Endothelial cell (in vitro differentiated cells): ENCODE measurements at regions not wholly inside any gene's neighbourhood (a gene's known extent, or its start where the extent isn't known, plus 50 kb on each side); places are given as distances from the start of the nearest gene placed in this dataset.
A peak's percentile ranks its signal among the peaks of the same experiment; 100 is the strongest.

Experiments
- DNase-seq: peaks from one replicate; pipeline ENCODE4 v3.0.0; 2021; ENCODE audit warnings: low spot score
- H3K27ac Mint-ChIP-seq: one replicate; pipeline ENCODE4 v1.8.0; 2021; ENCODE audit warnings: mixed read lengths, inconsistent platforms; ENCODE audit not compliant: unreplicated experiment
- H3K27me3 Mint-ChIP-seq: one replicate; pipeline ENCODE4 v1.8.0; 2021; ENCODE audit warnings: mild to moderate bottlenecking, moderate library complexity, mixed read lengths, inconsistent platforms; ENCODE audit not compliant: unreplicated experiment
- H3K36me3 Mint-ChIP-seq: one replicate; pipeline ENCODE4 v1.8.0; 2021; ENCODE audit warnings: mild to moderate bottlenecking, low read depth, mixed read lengths, inconsistent platforms; ENCODE audit not compliant: unreplicated experiment
- H3K4me1 Mint-ChIP-seq: one replicate; pipeline ENCODE4 v1.8.0; 2021; ENCODE audit warnings: mild to moderate bottlenecking, mixed read lengths, inconsistent platforms; ENCODE audit not compliant: unreplicated experiment
- H3K4me3 Mint-ChIP-seq: one replicate; pipeline ENCODE4 v1.8.0; 2021; ENCODE audit warnings: mild to moderate bottlenecking, mixed read lengths, inconsistent platforms; ENCODE audit not compliant: unreplicated experiment
- H3K9me3 Mint-ChIP-seq: one replicate; pipeline ENCODE4 v1.8.0; 2021; ENCODE audit warnings: mixed read lengths, inconsistent platforms; ENCODE audit not compliant: unreplicated experiment
- TF ChIP-seq, protein P1 (sequence below): fragments of 200-600 bp; sonication (generic); IDR thresholded peaks from one replicate; pipeline ENCODE4 v1.5.0; 2021; ENCODE audit warnings: antibody characterized with exemption; ENCODE audit not compliant: unreplicated experiment

DNA sequence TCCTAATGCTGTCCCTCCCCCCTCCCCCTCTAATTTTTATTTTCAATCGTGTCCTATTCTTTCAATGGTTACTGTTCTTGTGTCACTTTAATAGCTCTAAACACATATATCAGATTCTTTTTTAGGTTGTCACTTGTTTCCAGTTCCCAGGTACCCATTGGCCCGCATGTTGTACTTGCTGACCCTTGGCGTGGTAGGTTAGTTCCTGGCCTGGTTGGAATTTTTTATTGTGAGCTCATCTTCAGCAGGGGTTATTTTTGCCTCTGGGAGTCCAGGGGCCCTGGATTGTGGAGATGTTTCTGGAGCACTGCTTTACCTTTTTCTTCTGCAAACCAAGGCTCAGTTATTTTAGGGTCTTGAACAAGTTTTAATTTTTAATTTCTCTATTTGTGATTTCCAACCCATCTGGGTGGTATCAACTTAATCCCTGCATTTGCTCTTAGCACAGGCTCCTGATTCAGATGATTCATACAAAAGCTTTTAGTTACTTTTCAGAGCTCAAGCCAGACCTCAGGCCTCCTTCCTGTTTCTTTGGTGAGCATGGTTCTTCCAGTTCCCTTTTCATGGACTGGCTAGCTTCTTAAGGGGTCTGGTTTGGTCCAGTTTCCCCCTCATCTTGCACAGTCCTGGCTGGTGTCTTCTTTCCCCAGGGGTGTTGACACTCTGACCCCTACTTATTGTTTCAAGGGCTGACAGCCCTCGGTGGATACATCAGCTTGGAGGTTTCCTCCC is 220.5 kb downstream of the TM9SF2 start:
- TF ChIP-seq, protein P1, sequence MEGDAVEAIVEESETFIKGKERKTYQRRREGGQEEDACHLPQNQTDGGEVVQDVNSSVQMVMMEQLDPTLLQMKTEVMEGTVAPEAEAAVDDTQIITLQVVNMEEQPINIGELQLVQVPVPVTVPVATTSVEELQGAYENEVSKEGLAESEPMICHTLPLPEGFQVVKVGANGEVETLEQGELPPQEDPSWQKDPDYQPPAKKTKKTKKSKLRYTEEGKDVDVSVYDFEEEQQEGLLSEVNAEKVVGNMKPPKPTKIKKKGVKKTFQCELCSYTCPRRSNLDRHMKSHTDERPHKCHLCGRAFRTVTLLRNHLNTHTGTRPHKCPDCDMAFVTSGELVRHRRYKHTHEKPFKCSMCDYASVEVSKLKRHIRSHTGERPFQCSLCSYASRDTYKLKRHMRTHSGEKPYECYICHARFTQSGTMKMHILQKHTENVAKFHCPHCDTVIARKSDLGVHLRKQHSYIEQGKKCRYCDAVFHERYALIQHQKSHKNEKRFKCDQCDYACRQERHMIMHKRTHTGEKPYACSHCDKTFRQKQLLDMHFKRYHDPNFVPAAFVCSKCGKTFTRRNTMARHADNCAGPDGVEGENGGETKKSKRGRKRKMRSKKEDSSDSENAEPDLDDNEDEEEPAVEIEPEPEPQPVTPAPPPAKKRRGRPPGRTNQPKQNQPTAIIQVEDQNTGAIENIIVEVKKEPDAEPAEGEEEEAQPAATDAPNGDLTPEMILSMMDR: no peak
- peak overlapping the region; percentile 84 for H3K27ac Mint-ChIP-seq
- DNase-seq: no peak
- no peak overlapping the region for H3K4me3 Mint-ChIP-seq
- H3K9me3 Mint-ChIP-seq: no peaks in the 10 kb centered on the region
- no peaks in the 10 kb centered on the region for H3K36me3 Mint-ChIP-seq
- H3K4me1 Mint-ChIP-seq: peaks cover 37% of the 10 kb centered on the region
- H3K27me3 Mint-ChIP-seq: peaks cover 1% of the 10 kb centered on the region

DNA sequence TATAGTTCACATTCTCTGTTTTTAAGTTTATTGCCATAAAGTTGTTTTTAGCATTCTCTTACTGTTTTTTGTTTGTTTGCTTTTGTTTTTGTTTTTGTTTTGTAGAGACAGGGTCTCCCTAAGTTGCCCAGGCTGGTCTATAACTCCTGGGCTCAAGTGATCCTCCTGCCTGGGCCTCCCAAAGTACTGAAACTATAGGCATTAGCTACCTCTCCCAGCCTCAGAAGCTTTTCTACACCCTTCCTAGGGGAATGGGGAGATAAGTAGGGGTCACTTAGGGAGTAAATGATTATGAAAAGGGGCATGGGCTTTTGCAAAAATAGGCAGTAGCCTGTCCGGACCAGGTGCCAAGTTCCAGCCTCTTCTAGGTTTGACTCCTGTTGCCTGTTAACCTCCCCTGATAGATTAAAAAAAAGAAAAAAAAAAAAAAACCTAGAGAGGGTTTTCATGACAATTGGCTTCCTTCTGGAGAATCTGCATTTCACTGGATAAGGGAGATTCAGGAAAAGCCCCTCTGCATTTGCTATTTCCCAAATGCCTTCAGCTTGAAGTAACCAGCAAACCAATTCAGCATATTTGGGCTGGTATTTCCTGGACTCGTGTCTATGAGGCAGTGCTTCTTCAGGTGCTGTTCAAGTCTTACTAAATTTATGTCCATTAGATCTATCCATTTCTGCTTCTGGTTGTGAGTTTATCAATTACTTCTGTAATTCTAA is 216.8 kb downstream of the TM9SF2 start:
- Mint-ChIP-seq H3K36me3 (no peaks in the 10 kb centered on the region), H3K27ac (no peak overlapping the region), H3K4me1 (peaks cover 24% of the 10 kb centered on the region), H3K9me3 (no peaks in the 10 kb centered on the region), H3K4me3 (no peak overlapping the region), H3K27me3 (peaks cover 1% of the 10 kb centered on the region)
- TF ChIP-seq, protein P1: no peak
- DNase-seq: no peak

DNA sequence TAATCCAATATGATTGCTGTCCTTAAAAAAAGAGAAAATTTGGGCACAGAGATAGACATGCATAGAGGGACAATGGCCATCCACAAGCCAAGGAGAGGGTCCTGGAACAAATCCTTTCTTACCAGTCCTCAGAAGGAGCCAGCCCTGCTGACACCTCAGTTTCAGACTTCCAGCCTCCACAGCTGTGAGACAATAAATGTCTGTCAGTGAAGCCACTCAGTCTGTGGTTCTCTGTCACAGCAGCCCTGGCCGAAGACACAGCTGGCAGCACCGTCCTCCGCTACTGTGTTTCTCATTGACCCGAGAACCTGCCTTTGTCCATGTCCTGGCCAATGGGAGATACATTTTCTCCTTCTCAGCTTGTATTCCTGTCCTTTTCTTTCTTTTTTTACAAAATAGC is 207.9 kb downstream of the TM9SF2 start:
- TF ChIP-seq, protein P1: no peak
- Mint-ChIP-seq H3K4me3 (no peak overlapping the region), H3K36me3 (no peaks in the 10 kb centered on the region), H3K4me1 (no peaks in the 10 kb centered on the region), H3K9me3 (no peaks in the 10 kb centered on the region), H3K27me3 (no peaks in the 10 kb centered on the region), H3K27ac (no peak overlapping the region)
- no peak for DNase-seq

DNA sequence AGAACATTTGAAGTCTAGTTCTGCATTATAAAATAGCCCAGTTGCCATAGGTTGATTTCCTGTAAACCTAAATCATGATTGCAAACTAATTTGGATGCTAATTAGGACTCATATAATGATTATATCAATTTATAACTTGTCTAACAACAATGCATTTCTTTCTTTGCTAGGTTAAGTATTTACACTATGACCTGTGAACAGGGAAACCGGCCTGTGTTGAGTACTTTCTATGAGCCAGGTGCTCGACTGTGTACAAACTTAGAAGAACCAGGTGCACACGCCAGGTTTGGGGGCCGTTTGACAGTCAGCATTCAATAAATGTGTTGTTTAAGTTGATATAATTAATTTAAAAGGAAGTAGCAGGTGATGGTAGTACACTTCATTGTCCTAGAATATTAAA is 203.1 kb downstream of the TM9SF2 start:
- H3K9me3 Mint-ChIP-seq: no peaks in the 10 kb centered on the region

More for the DNA sequence above, 203.1 kb downstream of the TM9SF2 start:
- Mint-ChIP-seq H3K4me1 (peaks cover 3% of the 10 kb centered on the region), H3K4me3 (no peak overlapping the region), H3K36me3 (no peaks in the 10 kb centered on the region), H3K27me3 (peaks cover 2% of the 10 kb centered on the region), H3K27ac (no peak overlapping the region)
- DNase-seq: no peak
- TF ChIP-seq, protein P1: no peak
